K562 (cell line): ENCODE measurements at regions not wholly inside any gene's neighbourhood (a gene's known extent, or its start where the extent isn't known, plus 50 kb on each side); places are given as distances from the start of the nearest gene placed in this dataset.

ENCODE experiments used
- CREM ChIP-seq: IDR thresholded peaks from 2 replicates; pipeline ENCODE4 v1.6.1; 2014; ENCODE audit warnings: antibody characterized with exemption, low read depth
- GATAD2A ChIP-seq: fragments of 450-650 bp; IDR thresholded peaks from 2 replicates; pipeline ENCODE4 v1.6.1; 2017
- HLTF ChIP-seq: fragments of 450-650 bp; IDR thresholded peaks from 2 replicates; pipeline ENCODE4 v1.6.1; 2016
- ILF3 ChIP-seq: fragments of 450-650 bp; IDR thresholded peaks from 2 replicates; pipeline ENCODE4 v1.6.1; 2018; ENCODE audit warnings: antibody characterized with exemption, mild to moderate bottlenecking, moderate library complexity, borderline replicate concordance
- KLF13 ChIP-seq: fragments of 450-650 bp; IDR thresholded peaks from 2 replicates; pipeline ENCODE4 v1.6.1; 2016; ENCODE audit warnings: missing genetic modification characterization, low read depth, mild to moderate bottlenecking, missing compliant biosample characterization, moderate library complexity, borderline replicate concordance
- MAFF ChIP-seq: IDR thresholded peaks from 2 replicates; pipeline ENCODE4 v1.6.1; 2012; ENCODE audit warnings: low read length, improper control_type of control experiment
- MAFK ChIP-seq: IDR thresholded peaks from 2 replicates; pipeline ENCODE4 v1.6.1; 2011; ENCODE audit warnings: low read length, improper control_type of control experiment
- MTF1 ChIP-seq: fragments of 250-450 bp; sonication (Bioruptor Pico); IDR thresholded peaks from 2 replicates; pipeline ENCODE4 v1.9.0; 2021; ENCODE audit warnings: moderate library complexity, mild to moderate bottlenecking, inconsistent platforms, borderline replicate concordance
- NCOR1 ChIP-seq: fragments of 450-650 bp; IDR thresholded peaks from 2 replicates; pipeline ENCODE4 v1.6.1; 2016; ENCODE audit warnings: mild to moderate bottlenecking, moderate library complexity
- NR4A1 ChIP-seq, 2 experiments: fragments of 250-450 bp in 1 of 2; fragments of 450-650 bp in 1 of 2; sonication (Bioruptor Pico) in 1 of 2; IDR thresholded peaks; 2 replicates each; pipeline versions ENCODE4 v1.4.0 to v1.6.1; 2016 to 2020; ENCODE audit warnings: mild to moderate bottlenecking in 2 of 2, missing compliant biosample characterization in 1 of 2, missing genetic modification characterization in 1 of 2, moderate library complexity in 1 of 2
- POLR2AphosphoS5 ChIP-seq: IDR thresholded peaks from 2 replicates; pipeline ENCODE4 v1.6.1; 2011; ENCODE audit warnings: mild to moderate bottlenecking, low read depth, low read length, moderate library complexity; ENCODE audit not compliant: control insufficient read depth, insufficient read depth
- RAD21 ChIP-seq, 2 experiments: fragments of 250-450 bp in 1 of 2; fragments of 450-650 bp in 1 of 2; sonication (Bioruptor Pico) in 1 of 2; formaldehyde crosslinking in 1 of 2; IDR thresholded peaks in 1 of 2; conservative IDR thresholded peaks in 1 of 2; 2 replicates each; pipeline versions ENCODE4 v1.4.0 to v1.8.0; 2020 to 2022; ENCODE audit warnings: mild to moderate bottlenecking in 2 of 2, moderate library complexity in 1 of 2
- RBM15 ChIP-seq: fragments of 200-400 bp; formaldehyde crosslinking; IDR thresholded peaks from 2 replicates; pipeline ENCODE4 v1.6.1; 2018; ENCODE audit warnings: mild to moderate bottlenecking, low read length, moderate library complexity; ENCODE audit not compliant: insufficient read depth
- SRSF7 ChIP-seq: fragments of 200-400 bp; formaldehyde crosslinking; optimal IDR thresholded peaks from 2 replicates; pipeline ENCODE3; 2017; ENCODE audit warnings: mild to moderate bottlenecking, low read depth, low read length
- ZKSCAN1 ChIP-seq: fragments of 150-350 bp; IDR thresholded peaks from 2 replicates; pipeline ENCODE4 v1.6.1; 2016; ENCODE audit warnings: low read depth, low read length
- ZNF134 ChIP-seq: fragments of 250-450 bp; sonication (Bioruptor Pico); conservative IDR thresholded peaks from 2 replicates; pipeline ENCODE4 v1.4.0; 2020
- ZNF175 ChIP-seq: fragments of 200-800 bp; sonication (Bioruptor generic); IDR thresholded peaks from 2 replicates; pipeline ENCODE4 v1.6.1; 2016; ENCODE audit warnings: low read depth, mild to moderate bottlenecking, missing genetic modification characterization, missing compliant biosample characterization
- ZNF316 ChIP-seq: fragments of 450-650 bp; IDR thresholded peaks from 2 replicates; pipeline ENCODE4 v1.6.1; 2016
- ZNF41 ChIP-seq: fragments of 250-450 bp; sonication (Bioruptor Pico); conservative IDR thresholded peaks from 2 replicates; pipeline ENCODE4 v1.4.0; 2020; ENCODE audit warnings: mild to moderate bottlenecking
- ZNF583 ChIP-seq: fragments of 250-450 bp; sonication (Bioruptor Pico); IDR thresholded peaks from 2 replicates; pipeline ENCODE4 v1.4.0; 2020
- ZNF830 ChIP-seq: fragments of 250-450 bp; sonication (Bioruptor Pico); IDR thresholded peaks from 2 replicates; pipeline ENCODE4 v1.5.0; 2021; ENCODE audit warnings: mild to moderate bottlenecking
- TF ChIP-seq, protein P1 (sequence below): fragments of 150-350 bp; IDR thresholded peaks from 2 replicates; pipeline ENCODE4 v1.6.1; 2014; ENCODE audit warnings: low read depth, mild to moderate bottlenecking, low read length, borderline replicate concordance
- TF ChIP-seq, protein P2 (sequence below): fragments of 250-450 bp; sonication (Bioruptor Pico); IDR thresholded peaks from 2 replicates; pipeline ENCODE4 v1.5.0; 2020; ENCODE audit warnings: mild to moderate bottlenecking
- TF ChIP-seq, protein P3 (sequence below), 2 experiments: fragments of 200-800 bp in 1 of 2; sonication (Bioruptor generic) in 1 of 2; sonication (generic) in 1 of 2; formaldehyde crosslinking in 1 of 2; IDR thresholded peaks in 1 of 2; conservative IDR thresholded peaks in 1 of 2; 2 replicates each; pipeline versions ENCODE4 v1.5.0 to v1.6.1; 2016 to 2020; ENCODE audit warnings: missing compliant biosample characterization in 1 of 2, missing genetic modification characterization in 1 of 2, missing genetic modification reagents in 1 of 2

DNA sequence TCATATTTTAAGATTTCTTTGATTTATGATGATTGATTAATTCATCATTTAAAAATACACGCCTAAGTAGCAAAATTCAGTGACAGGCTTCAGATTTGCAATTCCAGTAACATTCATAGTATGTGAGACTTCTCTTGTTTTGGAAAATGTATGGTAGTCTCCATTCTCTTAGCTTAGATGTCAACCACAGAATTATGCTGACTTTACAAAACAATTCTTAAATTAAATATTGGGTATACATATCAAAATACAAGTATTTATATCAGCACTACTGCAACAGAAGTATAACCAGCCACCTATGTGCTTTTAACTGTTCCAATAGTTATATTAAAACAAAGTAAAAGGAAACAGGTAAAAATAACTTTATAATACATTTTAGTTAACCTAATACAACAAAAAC lies 1328.6 kb upstream of the ADGRL2 start (continued):
- TF ChIP-seq, protein P1, sequence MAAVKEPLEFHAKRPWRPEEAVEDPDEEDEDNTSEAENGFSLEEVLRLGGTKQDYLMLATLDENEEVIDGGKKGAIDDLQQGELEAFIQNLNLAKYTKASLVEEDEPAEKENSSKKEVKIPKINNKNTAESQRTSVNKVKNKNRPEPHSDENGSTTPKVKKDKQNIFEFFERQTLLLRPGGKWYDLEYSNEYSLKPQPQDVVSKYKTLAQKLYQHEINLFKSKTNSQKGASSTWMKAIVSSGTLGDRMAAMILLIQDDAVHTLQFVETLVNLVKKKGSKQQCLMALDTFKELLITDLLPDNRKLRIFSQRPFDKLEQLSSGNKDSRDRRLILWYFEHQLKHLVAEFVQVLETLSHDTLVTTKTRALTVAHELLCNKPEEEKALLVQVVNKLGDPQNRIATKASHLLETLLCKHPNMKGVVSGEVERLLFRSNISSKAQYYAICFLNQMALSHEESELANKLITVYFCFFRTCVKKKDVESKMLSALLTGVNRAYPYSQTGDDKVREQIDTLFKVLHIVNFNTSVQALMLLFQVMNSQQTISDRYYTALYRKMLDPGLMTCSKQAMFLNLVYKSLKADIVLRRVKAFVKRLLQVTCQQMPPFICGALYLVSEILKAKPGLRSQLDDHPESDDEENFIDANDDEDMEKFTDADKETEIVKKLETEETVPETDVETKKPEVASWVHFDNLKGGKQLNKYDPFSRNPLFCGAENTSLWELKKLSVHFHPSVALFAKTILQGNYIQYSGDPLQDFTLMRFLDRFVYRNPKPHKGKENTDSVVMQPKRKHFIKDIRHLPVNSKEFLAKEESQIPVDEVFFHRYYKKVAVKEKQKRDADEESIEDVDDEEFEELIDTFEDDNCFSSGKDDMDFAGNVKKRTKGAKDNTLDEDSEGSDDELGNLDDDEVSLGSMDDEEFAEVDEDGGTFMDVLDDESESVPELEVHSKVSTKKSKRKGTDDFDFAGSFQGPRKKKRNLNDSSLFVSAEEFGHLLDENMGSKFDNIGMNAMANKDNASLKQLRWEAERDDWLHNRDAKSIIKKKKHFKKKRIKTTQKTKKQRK, result no peak
- TF ChIP-seq CREM (no peak), MTF1 (no peak), POLR2AphosphoS5 (no peak), KLF13 (tag) (no peak), ZNF134 (CRISPR knock-in tag) (no peak), GATAD2A (no peak), ZNF583 (CRISPR knock-in tag) (no peak), ZKSCAN1 (no peak), SRSF7 (no peak), MAFK (peak; percentile 34; the same call in 1 of the 2 replicates), ZNF830 (no peak), ZNF175 (CRISPR knock-in tag) (no peak), RAD21 (CRISPR knock-in tag; conservative IDR thresholded peaks at IDR 0.05 in 1 of 2, IDR thresholded peaks at IDR 0.05 in 1 of 2) (no peak), MAFF (peak; percentile 56; the same call in 1 of the 2 replicates), HLTF (no peak), ILF3 (no peak), NCOR1 (no peak), ZNF316 (peak; percentile 60; the same call in 1 of the 2 replicates), ZNF41 (CRISPR knock-in tag) (no peak), RBM15 (no peak), NR4A1 (CRISPR knock-in tag; IDR thresholded peaks at IDR 0.05) (no peak), NR4A1 (tag; IDR thresholded peaks at IDR 0.05) (no peak)
- TF ChIP-seq, protein P2, sequence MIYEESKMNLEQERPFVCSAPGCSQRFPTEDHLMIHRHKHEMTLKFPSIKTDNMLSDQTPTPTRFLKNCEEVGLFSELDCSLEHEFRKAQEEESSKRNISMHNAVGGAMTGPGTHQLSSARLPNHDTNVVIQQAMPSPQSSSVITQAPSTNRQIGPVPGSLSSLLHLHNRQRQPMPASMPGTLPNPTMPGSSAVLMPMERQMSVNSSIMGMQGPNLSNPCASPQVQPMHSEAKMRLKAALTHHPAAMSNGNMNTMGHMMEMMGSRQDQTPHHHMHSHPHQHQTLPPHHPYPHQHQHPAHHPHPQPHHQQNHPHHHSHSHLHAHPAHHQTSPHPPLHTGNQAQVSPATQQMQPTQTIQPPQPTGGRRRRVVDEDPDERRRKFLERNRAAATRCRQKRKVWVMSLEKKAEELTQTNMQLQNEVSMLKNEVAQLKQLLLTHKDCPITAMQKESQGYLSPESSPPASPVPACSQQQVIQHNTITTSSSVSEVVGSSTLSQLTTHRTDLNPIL (CRISPR knock-in tag), result no peak
- TF ChIP-seq, protein P3, sequence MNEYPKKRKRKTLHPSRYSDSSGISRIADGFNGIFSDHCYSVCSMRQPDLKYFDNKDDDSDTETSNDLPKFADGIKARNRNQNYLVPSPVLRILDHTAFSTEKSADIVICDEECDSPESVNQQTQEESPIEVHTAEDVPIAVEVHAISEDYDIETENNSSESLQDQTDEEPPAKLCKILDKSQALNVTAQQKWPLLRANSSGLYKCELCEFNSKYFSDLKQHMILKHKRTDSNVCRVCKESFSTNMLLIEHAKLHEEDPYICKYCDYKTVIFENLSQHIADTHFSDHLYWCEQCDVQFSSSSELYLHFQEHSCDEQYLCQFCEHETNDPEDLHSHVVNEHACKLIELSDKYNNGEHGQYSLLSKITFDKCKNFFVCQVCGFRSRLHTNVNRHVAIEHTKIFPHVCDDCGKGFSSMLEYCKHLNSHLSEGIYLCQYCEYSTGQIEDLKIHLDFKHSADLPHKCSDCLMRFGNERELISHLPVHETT (CRISPR knock-in tag; conservative IDR thresholded peaks at IDR 0.05 in 1 of 2, IDR thresholded peaks at IDR 0.05 in 1 of 2), result no peak
